GM21619 (cell line): ENCODE measurements at regions not wholly inside any gene's neighbourhood (a gene's known extent, or its start where the extent isn't known, plus 50 kb on each side); places are given as distances from the start of the nearest gene placed in this dataset.
"Not testable (repeated sequence)": the region's sequence is repeated elsewhere in the genome, so short reads cannot be mapped to it uniquely, and the experiment has no call there.

Experiments
- ATAC-seq: cut with Tn5 transposase; IDR thresholded peaks from one replicate; pipeline ENCODE4 v1.9.1; 2021; ENCODE audit not compliant: unreplicated experiment

- ATAC-seq, result no peak
Measured at GRCh38 chr4:53959343-53960120, 104.9 kb downstream of the CHIC2 start.

DNA sequence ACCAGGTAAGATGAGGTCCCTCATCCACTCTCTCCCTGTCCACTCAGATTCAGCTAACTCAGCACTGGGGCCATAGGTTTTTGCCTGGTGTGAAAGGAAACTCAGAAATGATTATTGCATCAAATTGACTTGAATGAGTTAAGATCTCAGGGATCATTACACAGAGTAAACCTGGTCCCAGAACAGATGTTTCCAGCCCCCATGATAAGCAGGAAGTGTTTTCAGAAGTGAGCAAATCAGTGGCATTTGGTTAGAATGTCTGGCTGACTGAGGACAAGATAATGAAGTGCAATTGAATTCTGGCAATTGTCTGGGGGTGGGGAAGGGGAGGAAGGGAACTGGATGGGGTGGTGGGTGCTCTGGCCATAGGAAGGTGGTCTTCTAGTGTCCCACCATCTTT, 108.0 kb downstream of the CHIC2 start:
- ATAC-seq, result no peak

DNA sequence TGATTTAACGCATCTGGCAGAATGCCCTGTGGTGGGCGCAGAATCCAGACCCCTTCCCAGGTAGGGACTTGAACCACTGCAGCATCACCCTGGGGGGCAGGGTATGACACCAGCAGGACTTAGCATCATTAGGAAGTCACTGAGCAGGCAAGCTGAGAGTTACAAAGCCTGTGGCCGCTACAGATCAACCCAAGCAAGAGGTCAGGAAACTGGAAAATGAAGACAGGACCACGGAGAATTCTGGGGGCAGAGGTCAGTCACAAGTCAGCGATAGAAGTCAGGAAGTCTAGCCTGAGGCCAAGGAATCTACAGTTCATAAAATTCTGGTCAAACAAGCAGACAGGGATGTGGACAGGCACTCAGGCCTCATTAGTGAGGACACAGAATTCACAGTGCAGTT, 108.4 kb downstream of the CHIC2 start:
- ATAC-seq, result no peak

DNA sequence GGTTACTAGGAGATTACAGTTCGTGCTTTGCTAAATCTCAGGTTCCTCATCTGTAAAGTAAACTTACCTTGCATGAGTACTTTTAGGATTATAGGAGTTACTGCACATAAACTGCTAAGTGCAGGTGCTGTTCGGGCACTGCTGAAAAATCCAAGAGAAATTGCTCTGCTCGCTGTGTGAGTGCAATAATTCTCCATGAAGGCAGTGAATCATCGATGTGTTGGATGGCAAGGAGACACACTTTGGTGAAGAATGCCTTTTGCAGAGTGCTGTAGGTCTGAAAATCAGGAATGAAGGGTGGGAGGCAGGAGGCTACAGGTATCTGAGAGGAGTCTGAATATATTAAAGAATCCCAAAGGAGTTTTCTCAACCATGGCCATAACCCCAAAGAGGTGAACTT, 113.0 kb downstream of the CHIC2 start:
- ATAC-seq, result no peak

- ATAC-seq, result no peak
Measured at GRCh38 chr4:53943345-53944085, 120.9 kb downstream of the CHIC2 start.

GRCh38 chr4:53942712-53943111, 121.7 kb downstream of the CHIC2 start:
- ATAC-seq, result no peak

GRCh38 chr4:53941331-53941730, 123.1 kb downstream of the CHIC2 start:
- no peak for ATAC-seq

GRCh38 chr4:53939892-53940291, 124.5 kb downstream of the CHIC2 start:
- not testable (repeated sequence) for ATAC-seq

GRCh38 chr4:53937918-53938317, 126.5 kb downstream of the CHIC2 start:
- no peak for ATAC-seq

- ATAC-seq, result no peak
Measured at GRCh38 chr4:53937327-53937726, 127.1 kb downstream of the CHIC2 start.

DNA sequence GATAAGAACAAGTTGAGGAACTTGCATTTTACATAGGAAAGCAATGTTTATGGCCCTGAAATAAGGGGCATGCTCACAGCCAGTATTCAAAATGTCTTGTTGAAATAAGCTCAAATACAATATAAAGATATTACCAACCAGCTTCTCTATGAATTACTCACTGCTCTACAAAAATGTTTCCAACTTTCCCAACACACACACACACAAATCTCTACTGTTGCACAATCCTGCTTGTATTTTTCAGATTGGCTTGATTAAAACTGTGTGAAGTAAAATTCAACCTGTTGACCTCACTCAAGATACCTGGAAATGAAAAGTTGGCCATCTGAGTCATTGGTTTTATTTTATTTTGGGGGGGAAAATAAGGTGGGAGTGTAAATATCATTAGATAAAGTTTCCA, 128.6 kb downstream of the CHIC2 start:
- no peak for ATAC-seq

DNA sequence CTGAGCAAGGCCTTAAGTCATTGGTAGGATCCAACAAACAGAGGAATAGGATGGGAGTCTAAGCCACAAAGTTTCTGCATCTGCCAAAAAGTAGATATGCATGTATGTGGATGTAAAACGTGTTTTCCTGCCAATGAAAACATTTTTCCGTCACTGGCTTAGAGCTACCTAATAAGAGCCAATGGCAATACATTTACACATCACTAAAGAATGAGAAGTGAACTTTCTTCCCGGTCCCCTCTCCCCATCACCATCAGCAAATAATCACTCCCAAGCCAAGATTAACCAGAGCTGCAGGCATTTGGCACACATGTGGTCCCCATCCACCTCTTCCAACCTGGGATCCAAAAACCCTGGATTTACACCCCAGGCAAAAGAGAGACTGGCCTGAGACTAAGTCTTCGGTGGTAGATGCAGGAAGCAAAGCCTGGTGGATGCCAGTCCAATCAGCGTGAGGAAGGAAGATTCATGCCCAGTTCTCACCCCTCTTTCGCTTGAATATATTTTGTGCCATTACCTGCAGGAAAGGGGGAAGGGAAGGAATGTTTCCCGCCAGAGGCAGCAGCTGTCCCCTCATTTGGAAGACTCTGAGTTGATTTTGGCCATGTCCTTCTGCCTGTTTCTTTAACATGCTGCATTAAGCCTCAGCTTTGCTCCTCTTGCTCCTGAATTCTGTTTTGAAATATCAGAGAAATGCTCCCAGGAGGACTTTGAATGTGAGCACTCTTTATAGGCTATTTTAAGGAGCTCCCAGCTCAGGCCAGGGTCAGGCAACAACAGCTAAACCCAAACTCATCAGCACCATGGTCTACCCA, 131.4 kb downstream of the CHIC2 start:
- ATAC-seq, result no peak

DNA sequence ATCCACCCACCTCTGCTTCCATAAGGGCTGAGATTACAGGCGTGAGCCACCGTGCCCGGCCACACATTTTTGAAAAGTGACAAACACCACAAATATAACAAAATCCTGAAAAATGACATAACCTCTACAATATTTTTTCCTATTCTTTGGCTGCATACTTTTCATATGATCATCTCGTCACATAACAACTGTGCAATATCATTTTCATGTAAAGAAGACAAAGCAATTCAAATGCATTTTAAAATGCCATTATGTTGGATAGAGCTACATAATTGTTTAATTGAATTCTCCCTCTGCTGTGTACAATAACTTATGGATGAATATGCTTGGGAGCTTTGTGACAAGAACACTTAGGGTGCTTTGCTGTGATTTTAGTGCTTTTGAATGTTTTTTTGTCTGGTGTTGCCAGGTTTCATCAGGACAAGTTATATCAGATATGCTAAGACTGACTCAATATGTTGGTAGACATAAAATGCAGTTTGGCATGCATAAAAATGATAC, 132.9 kb downstream of the CHIC2 start:
- ATAC-seq, result no peak

- ATAC-seq, result no peak
Measured at GRCh38 chr4:53929955-53930798, 134.2 kb downstream of the CHIC2 start.

DNA sequence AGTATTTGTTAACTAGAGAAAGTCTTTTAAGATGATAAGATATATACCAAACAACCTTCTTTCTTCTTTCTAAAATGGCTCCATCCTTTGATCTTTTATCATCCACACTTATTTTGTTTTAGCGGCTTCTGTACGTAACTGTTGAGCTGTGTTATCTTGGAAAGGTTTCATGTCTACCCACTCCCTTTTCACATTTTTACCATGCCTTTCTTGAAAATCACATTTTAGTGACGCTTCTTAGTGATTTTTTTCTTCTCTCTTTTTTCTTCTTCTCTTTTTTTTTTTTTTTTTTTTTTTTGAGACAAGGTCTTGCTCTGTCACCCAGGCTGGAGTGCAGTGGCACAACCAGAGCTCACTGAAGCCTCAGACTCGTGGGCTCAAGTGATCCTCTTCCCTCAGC, 135.1 kb downstream of the CHIC2 start:
- no peak for ATAC-seq

DNA sequence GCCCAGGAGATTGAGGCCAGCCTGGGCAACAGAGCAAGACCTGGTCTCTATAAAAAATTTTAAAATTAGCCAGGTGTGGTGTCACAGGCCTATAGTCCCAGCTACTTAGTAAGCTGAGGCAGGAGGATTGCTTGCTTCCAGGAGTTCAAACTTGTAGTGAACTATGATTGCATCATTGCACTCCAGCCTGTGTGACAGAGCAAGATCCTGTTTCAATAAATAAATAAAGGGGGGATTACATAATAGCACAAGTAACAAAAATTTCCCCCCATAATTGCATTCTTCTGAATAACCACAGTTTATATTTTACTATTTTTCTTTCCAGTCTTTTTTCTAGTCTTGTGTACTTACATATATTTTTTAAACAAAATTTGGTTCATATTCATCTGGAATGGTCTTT, 135.6 kb downstream of the CHIC2 start:
- ATAC-seq, result no peak

- ATAC-seq, result no peak
Measured at GRCh38 chr4:53925050-53925605, 139.3 kb downstream of the CHIC2 start.

DNA sequence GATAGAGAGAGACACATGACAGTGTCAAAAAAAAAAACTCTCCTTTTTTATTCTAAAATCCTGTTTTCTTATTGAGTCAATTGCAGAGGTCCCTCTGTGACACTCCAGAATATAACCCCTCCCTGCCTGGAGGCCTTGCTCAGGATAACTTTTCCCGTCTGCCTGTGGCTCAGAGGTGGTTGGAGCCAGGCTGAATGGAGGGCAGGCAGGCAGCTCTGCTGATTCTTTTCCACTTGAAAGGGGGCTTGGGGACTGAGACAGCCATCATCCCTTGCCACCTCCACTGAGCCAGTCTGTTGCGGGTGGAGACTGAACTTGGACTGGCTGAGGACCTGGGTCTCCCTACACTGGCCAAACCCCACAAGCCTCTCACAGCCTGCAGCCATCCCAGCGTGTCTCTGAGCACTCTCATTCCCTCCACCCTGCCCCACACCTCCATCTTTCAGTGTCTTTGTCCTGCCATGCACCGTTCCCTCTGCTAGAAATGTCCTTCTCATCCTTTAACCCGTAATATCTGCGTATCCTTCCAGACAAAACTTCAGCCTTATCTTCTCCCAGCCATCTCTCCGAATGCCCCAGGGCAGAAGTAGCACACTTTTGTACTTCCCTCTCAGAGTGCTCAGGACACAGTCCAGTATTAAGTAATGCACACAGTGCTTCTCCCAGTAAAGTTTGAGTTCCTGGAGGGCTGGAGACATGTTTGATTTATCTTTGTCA, 139.9 kb downstream of the CHIC2 start:
- no peak for ATAC-seq

- no peak for ATAC-seq
Measured at GRCh38 chr4:53923921-53924320, 140.5 kb downstream of the CHIC2 start.

DNA sequence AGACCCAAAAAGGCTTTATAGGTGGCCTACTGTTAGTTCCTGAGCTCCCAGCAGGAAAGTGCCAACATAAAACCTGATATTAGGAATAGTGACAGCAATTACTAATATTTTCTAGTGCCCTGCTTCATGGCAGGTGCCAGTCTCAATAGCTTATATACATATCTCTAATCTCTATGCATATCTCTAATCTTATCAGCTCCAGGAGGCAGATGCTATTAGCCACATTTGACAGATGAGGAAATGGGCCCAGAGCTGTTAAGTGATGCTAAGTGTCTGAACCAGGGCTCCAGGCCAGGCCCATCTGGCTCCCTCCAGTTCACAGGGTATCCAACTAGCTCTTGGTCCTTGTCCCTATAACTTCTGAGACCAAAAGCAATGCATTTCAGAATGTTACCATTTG, 142.5 kb downstream of the CHIC2 start:
- no peak for ATAC-seq
